Right renal pelvis (tissue), 4 donors: ENCODE measurements at regions not wholly inside any gene's neighbourhood (a gene's known extent, or its start where the extent isn't known, plus 50 kb on each side); places are given as distances from the start of the nearest gene placed in this dataset.

Experiments used
- DNase-seq, 4 donors: peaks; one replicate each; pipeline ENCODE4 v3.0.0-alpha.2; 2013; ENCODE audit warnings: low read depth in 4 of 4, low spot score in 3 of 4, missing footprints in 1 of 4

DNA sequence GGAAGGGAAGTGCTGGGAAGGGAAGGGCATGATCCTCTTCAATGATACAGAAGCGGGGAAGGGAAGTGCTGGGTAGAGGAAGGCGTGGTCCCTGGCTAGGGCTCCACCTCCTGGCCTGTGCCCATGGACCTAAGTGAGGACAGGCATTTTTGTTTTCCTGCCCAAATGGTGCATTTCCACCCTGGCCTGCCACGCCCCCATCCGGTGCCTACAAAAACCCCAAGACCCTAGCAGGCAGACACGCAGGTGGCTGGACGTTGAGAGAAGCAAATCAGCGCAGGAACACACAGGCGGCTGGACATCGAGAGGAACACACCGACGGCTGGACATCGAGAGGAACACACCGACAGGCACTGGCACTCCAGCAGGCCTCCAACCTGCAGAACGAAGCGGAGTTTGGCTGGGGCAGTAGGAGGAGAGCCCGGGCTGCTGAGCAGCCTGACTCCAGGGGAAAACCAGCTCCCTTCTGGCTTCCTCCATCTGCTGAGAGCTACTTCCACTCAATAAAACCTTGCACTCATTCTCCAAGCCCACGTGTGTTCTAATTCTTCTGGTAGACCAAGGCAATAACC lies 628.3 kb downstream of the BUD13 start:
- DNase-seq, result no peak

DNA sequence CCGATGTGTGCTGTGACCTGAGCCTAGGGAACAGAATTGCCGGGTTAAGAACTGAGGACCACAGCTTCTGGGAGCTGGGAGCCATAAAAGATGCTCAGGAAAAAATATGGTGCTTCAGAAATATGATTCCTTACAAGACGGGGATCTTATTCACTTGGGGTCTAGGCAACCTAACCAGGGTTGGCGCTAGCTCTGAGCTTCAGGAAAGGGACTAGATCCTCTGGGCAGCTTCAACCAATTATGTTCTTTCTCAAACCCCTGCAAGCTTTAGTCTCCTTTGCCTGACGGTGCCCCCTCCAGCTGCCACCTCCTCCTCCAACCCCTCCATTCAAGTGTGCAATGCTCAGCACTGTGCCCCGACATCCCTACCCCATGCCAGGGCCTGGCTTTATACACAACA lies 634.1 kb upstream of the CADM1 start:
- DNase-seq, result no peak

DNA sequence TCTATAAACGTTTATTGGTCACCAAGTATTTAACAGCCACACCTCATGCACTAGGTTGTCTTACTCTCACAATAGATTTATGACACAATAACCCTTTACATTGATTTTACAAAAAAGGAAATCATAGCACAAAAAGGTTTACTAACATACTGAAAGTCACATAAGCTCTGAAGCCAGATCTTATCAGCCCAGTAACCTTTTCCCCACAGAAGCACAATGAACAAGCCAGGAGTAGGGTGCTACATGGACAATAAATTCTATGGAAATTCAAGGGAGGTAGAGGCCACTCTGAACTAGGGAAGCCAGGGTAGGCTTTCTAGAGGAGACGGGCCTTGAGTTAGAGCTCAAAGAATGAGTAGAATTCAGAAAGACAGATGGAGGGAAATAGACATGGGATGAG lies 633.5 kb upstream of the CADM1 start:
- DNase-seq, result no peak

DNA sequence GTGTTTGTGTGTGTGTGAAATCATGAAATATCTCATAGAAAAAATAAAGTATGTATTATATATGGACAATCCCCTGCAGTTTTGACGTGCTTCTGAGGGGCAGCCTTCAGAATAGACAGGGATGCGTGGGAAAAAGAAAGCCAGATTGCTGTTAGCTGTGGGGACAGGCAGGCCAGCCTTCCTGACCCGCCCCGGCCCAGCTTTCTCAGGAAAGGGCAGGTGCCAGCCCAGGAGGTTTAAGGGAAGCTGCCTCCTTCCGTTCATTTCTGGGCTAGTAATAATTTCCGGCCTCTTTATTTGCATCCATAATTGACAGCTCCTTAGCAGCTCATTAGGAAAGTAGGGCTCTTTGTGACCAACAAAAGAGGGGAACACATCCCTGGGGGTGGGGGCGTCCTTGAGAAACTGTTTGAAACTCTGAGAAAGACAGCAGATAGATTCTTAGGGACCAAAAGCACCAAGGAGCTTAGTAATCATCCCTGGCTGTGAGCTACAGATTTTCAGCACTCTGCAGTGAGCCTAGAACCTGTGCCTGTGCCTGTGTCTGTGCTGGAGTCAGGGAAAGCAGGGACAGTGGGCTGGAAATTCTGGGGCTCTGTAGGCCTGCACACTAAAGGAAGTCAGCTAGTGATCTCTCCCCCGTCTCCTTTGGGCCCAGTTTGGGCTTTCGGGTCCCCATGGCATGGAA lies 632.9 kb upstream of the CADM1 start:
- no peak for DNase-seq

DNA sequence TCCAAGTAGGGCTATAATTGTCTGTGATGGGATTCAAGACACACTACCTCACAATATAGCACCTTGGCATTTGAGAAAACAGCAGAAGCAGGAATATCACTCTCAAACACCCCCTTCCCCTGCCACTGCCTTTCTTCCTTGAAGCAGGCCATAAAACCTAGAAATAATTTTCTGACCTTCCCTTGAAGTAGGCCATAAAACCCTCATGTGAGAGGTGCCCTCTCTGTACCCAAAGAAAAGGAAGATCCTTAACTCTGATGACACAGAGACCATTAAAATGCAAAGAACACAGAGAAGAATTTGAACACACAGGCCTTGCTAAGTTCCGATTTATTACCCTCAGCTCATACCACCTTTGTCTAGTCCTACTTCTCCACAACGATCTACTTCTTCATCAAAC lies 631.7 kb upstream of the CADM1 start:
- no peak for DNase-seq

DNA sequence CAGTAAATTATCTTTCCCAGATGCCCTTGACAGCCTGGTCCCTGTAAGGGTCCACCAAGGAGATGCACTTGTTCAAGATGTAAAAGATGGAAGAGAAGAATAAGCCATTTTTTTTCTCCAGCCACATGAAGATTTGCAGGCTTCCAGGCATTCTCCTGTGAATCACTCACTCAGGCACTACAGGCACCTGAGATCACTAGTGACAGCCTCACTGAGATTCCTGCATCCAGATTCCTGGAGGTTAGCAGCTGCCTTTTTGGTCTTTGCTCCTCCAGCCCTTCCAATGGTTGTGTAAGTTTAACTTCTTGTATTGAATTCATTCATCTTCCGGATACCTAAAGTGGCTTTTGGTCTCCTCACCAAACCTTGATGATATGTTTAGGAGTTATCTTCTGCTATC lies 630.2 kb upstream of the CADM1 start:
- no peak for DNase-seq

DNA sequence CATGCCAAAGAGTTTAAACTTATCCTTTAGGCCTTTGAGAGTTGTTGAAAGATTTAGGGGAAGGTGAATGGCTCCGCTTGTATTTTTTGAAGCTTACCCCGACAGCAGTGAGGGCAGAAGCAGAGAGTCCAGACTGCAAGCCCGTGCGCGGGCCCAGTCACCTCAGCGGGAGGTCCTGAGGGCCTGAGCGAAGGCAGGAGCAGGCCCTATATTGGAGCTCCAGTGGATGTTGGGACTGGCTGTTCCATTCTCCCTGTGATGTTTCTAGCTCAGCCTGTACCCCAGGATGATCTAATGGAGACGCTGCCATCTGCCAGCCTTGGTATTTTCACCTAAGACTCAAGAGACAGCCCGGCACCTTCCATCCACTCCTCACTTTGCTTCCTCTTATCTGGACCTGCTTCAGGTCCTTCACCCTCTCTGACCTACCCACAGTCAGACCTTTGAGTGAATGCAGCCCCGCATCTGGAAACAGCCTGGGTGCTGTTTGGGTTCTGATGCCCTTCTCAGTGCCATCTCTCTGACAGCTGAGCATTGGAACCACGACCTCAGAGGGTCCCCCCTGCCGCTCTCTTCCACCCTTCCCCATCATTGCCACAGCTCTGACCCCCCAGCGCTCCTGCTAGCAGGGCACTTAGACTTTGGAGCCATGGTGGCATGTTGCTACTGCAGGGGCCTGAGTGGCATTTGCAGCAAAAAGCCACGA lies 628.2 kb upstream of the CADM1 start:
- DNase-seq, result no peak

DNA sequence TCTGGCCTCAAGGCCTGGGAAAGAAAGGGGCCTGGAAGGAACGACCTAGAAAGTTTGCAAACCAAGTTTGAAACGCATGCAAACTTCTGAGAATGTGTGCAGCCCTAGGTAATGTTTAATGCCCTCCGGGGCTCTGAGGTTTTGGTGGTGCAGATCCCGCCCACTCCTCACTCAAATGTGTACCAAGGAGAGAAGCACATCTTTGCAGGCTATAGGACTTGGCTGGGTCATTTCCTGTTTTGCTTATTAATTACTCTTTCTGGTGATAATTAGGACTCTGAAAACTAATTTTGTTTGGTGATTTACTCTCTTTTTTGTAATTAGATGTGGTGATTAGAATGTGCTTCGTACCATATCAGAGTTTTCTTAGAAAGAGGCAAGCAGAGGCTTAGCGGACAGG lies 625.9 kb upstream of the CADM1 start:
- DNase-seq, result no peak

DNA sequence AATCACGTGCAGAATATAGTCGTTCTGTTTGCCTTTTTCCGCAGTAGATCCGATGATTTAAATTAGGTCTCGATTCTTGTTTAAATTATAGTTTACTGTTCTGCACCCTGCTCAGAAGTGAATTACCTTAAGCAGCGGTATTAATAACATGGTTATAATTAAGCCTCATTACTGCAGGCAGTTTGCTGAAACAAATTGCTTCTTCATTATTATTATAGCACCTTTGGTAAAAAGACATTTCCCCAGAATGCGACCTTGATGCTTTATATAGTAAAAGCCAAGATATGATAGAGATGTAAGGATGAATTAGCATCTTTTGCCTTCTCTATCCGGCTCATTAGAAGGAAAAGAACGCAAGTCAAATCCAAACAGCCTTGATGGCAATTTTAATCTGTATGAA lies 625.2 kb upstream of the CADM1 start:
- no peak for DNase-seq

DNA sequence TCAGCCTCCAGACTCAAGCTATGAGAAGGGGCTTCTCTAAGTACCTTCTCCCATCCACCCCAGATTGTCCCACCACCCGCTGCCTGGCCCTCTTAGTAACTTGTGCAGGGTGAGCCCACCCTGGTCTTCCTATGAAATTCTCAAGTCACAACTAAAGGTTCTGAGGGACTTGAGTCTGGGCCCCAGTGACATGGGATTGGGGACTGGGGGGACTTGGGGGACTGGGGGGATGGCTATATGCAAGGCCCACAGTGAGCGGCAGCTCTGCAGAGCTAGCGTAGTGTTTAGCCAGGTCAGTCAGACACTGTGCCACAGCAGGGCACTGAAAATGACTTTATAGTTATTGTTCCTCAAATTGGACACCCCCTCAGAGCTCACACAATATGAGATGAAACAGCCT lies 622.3 kb upstream of the CADM1 start:
- no peak for DNase-seq

DNA sequence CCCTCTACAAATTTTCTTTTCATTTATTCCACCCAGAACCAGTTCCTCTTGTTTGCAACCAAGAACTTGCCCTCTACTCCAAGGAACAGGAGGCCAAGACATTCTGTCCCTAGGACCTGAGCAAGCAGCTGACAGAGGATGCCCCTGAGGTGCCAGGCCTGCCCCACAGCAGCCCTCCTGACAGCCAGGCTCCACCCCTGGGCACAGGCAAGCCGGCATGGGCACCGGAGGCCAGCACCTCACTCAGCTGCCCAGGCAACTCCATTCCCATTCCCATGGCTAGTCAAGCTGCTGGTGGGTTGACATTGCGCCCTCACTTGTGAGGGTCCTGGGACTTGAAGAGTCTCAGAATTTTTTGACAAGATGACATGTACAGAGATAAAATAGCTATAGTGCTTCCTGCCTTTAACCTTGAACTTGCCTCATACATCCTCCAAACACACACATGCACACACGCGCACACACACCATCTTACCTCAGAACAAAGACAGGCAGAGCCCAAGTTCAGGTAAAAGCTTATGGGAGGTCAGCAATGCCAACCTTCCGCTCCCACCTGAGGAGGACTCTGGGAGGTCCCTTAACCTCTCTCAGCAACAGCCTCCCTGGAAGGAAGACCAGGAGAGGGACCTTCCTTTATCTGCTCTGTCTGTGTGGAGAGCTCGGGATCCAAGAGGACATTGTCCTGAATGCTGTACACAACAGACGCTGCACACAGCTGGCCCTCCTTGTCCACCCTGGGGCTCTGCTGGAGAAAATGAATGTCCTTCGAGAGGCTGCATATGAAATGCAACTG lies 620.9 kb upstream of the CADM1 start:
- no peak for DNase-seq

DNA sequence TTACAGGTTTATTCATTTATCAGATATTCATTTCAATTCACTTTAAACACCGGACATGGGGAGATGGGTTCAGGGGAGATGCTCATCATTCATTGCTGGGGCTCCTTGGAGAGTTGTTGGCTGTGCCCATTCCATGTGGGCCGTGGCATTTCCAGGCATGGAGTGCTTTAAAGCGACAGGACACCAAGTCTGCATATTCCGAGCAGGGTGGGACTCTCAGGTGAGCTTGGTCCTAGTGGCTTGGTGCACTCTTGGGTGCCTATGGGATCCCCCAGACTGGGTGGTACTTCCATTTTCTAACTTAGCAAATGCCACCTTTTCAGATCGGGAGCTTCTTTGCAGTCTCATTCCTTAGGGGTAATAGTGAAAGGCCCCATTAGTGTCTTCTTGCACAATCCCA lies 619.5 kb upstream of the CADM1 start:
- no peak for DNase-seq

DNA sequence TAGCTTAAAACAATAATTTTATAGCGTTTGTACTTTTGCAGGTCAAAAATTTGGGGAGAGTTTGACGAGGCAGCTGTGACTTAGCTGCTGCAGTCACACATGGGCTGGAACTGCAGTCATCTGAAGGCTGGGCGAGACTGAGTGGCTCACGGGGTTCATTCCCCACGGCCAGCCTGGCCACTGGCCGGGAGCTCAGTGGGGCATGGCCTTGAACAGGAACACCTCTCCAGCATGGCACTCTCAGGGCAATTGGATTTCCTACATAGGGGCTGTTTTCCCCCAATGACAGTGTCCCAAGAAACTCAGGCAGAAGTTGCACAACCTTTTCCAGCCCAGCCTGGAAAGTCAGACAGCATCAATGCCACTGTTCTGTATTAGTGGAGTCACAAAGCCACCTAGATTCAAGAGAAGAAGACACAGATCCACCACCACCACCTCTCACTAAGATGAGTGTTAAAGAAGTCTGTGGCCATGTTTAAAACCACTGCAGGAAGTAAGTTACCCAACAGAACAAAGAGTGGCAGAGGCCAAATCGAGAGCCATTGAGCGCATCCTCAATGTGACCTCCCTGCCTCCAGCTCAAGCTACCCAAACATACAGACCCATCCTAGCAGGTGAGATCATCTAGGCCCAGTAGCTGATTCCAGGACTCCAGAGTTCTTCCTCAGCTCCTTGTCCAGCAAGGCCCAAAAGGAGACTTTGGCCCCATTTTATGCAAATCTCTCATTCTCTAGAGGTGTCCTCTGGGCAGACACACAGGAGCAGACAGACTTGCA lies 618.7 kb upstream of the CADM1 start:
- no peak for DNase-seq

DNA sequence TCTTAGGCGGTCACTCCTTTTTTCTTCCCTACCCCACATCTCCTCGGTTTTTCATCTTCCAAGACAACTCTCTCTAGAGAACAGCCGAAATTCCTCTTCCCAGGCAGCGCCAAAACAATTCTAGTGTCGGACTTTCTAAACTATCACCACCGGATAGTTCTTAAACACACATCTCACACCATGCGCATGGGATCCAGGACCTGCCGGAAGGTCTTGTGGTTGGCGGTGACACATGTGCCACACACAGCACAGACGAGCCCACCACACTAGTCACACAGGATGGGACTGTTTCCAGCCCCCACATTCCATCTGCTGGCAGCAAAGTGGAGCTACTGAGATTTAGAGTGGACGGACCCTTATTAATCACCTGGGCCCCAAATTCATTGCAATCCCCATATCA lies 614.9 kb upstream of the CADM1 start:
- DNase-seq, result no peak

DNA sequence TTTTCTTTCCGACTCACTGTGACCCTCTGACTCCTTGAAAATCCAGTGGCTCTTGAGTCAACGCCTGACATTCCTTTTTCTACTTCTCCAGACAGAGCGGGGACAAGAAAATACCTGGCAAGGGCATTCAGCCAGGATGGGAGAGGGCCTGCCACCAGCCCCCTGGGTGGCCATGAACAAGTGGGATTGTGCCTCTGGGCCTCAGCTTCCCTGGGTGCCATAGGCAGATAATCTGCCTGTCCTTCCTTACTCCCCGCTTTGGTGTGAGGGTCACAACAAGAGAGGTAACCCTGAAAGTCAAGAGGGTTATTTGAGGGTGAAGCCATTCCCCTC lies 613.9 kb upstream of the CADM1 start:
- DNase-seq, result no peak

DNA sequence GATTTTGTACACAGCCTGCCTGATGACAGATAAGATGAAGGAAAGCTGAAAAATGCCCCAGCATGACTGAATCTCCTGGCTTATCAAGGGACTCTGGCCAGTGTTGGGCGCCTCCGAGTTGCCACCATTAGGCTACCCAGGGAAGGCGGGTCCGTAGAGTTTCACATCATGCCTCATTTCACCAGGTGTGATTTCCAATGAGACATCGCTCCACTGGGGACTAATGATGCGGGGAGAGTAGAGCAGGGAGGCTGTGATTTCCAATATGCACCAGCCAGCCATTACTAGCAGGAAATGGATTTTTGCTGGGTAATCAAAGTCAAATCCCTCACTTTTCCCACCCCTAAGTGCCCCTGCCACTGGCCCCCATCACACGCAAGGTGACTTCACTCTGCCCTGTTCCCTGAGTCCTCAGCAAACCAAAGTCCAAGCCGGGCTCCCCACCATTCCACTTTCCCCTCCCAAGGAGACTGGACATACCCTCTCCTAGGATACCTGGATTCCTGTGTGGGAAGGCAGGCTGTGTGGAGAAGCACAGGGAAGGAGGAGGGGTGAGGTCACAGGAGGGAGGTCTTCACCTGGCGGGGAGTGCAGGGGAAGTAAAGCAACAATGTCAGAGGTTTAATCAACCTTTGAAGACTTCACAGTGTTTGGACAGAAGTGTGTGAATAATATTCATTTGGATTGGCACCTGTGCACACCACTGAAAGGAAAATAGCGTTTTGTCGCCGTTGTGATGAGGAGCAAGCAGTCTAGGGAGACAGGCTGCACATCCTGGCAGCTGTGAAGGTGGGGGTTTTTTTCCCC lies 613.3 kb upstream of the CADM1 start:
- DNase-seq, result no peak

DNA sequence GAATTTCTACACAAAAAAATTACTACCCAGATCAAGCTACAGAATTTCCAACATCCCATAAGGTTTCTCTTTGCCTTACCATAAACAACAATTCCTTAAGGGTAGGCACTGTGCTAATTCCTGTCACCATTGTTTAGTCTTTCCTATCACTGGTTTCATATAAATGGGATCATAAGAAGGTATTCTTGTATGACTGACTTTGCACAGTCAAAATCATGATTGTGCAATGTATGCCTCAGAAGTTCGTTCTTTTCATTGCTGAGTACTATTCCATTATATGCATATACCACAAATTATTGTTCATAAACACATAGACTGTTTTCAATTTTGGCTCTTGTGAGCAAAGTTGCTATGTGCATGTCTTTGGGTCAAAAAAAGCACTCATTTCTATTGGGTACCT lies 611.6 kb upstream of the CADM1 start:
- no peak for DNase-seq

DNA sequence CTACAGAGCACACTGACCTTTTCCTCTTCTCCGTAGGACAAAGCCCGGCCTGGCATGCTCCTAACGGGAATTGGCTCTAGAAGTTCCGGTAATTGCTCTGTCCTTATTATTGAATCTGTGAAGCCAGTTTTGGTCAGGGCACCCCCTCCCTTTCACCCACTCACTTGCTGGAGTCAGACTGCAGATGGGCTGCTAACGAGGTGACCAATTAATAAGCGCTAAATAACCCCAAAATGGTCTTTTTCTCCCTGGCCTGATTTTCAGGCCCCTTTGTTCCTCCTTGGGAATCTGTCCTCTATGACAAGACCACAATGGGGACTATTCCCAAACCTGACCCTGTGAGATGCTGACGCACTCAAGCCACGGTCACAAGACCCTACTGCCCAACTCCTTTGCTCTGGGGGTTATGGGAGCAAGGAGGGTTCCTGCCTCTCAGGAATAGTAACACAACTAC lies 610.0 kb upstream of the CADM1 start:
- no peak for DNase-seq

DNA sequence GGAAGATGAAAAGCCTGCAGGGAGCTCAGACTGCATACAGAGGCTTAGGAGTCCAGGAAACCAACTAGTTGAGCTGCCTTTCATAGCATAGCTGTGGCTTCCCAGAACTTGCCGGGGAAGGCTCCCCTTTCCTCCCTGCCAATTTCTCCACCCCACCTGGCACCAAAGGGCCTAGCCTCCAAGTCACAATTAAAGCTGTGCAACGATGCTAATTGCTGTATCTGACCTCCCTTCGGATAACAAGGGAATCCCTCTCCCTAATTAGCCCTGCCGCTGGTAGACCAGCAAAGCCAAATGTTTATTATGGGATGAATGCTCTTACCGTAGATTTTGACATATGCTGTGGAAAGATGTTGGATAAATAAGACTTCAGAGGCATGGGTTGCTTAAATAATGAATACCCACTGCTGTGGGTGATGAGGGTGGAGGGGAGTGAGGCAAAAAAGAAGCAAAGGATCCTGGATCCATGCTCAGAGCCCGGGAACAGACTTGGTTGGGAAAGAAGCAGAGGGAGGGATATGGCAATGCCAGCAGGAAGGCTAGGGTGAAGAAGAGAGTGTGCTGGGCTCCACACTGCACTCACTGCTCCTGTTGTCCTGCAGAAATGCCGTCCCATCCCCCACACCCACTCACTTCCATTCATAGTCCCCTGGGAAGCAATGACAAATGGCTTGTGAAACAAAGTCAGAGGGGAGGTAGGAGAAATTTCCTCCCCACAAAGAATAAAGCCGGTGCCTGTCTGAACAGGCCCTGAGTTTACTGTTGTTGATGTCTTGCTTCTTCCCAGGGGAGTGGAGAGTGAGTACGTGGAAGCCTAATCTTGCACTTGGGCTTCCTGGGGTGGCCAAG lies 608.1 kb upstream of the CADM1 start:
- DNase-seq, result no peak
